Esophagus squamous epithelium (tissue), 5 donors: ENCODE measurements at regions not wholly inside any gene's neighbourhood (a gene's known extent, or its start where the extent isn't known, plus 50 kb on each side); places are given as distances from the start of the nearest gene placed in this dataset.
"Not testable (repeated sequence)": the region's sequence is repeated elsewhere in the genome, so short reads cannot be mapped to it uniquely, and the experiment has no call there.

ENCODE experiments used
- DNase-seq: peaks from one replicate; lab custom pipeline; 2025; lab: John Stamatoyannopoulos, UW
- H3K27ac ChIP-seq, 4 donors: fragments of 200-600 bp; sonication (generic); one replicate each; pipeline ENCODE4 v1.5.1; 2016 to 2019; ENCODE audit warnings: mild to moderate bottlenecking in 1 of 4
- H3K27me3 ChIP-seq, 4 donors: fragments of 200-600 bp; sonication (generic); 1 replicate in 3 of 4; 2 replicates in 1 of 4; pipeline versions ENCODE4 v1.5.1 to v1.6.0; 2017 to 2021; ENCODE audit warnings: antibody characterized with exemption in 1 of 4
- H3K36me3 ChIP-seq, 3 donors: fragments of 200-600 bp; sonication (generic); one replicate each; pipeline ENCODE4 v1.5.1; 2016 to 2019
- H3K4me1 ChIP-seq, 3 donors: fragments of 200-600 bp; sonication (generic); one replicate each; pipeline ENCODE4 v1.5.1; 2017 to 2019
- H3K4me3 ChIP-seq, 4 donors: fragments of 200-600 bp; sonication (generic); 1 replicate in 3 of 4; 2 replicates in 1 of 4; pipeline ENCODE4 v1.5.1; 2016 to 2019; ENCODE audit warnings: mild to moderate bottlenecking in 2 of 4, moderate library complexity in 1 of 4
- H3K9me3 ChIP-seq, 3 donors: fragments of 200-600 bp; sonication (generic); one replicate each; pipeline ENCODE4 v1.5.1; 2016 to 2019
- CTCF ChIP-seq, 6 experiments: fragments of 450-650 bp in 4 of 6; fragments of 200-600 bp in 2 of 6; sonication (generic) in 2 of 6; IDR thresholded peaks; one replicate each; pipeline ENCODE4 v1.5.1; 2016 to 2019; ENCODE audit warnings: antibody characterized with exemption in 6 of 6, mild to moderate bottlenecking in 4 of 6, moderate library complexity in 4 of 6
- POLR2A ChIP-seq, 4 donors: fragments of 450-650 bp; IDR thresholded peaks; one replicate each; pipeline ENCODE4 v1.6.1; 2017; ENCODE audit warnings: antibody characterized with exemption in 4 of 4, mild to moderate bottlenecking in 4 of 4, moderate library complexity in 3 of 4
- WGBS, 2 donors: methylation state at CpG; one replicate each; pipeline ENCODE4 v1.1.5; 2018; 5-methylcytosine and 5-hydroxymethylcytosine counted together
- intact Hi-C: fragments of 100-400 bp; cut with DNase I; formaldehyde crosslinking; loops from one replicate; pipeline ENCODE4 v1.15.0; 2022
- donor health status: DM: yes; HTN: yes; CAD: no.

GRCh38 chr5:2155556-2155955, 272.8 kb upstream of the IRX4 start:
- no peak for DNase-seq
- H3K4me3 ChIP-seq = no peak overlapping the region
- 90 to 95% methylated on average over 14 to 15 of the region's 18 CpGs for WGBS, 2 donors
- H3K36me3 ChIP-seq = no peaks in the 10 kb centered on the region
- no peaks in the 10 kb centered on the region for H3K27me3 ChIP-seq
- TF ChIP-seq CTCF (IDR thresholded peaks at IDR 0.05) (no peak), POLR2A (IDR thresholded peaks at IDR 0.05) (no peak)
- intact Hi-C loops = no loop called here
- peaks cover 0 to 17% (median 0%) of the 10 kb centered on the region in 3 donors for H3K4me1 ChIP-seq
- no peak overlapping the region for H3K27ac ChIP-seq
- no peaks in the 10 kb centered on the region for H3K9me3 ChIP-seq

- Histone ChIP-seq H3K36me3 (no peaks in the 10 kb centered on the region), H3K27me3 (no peaks in the 10 kb centered on the region), H3K4me1 (peaks cover 0 to 17% (median 0%) of the 10 kb centered on the region in 3 donors), H3K4me3 (no peak overlapping the region), H3K27ac (no peak overlapping the region), H3K9me3 (no peaks in the 10 kb centered on the region)
- no peak for TF ChIP-seq CTCF (IDR thresholded peaks at IDR 0.05)
- TF ChIP-seq POLR2A (IDR thresholded peaks at IDR 0.05) = no peak
- intact Hi-C loops = no loop called here
- WGBS, 2 donors = 86 to 89% methylated on average over 14 to 15 of the region's 15 CpGs
- DNase-seq = no peak
These were observed 271.1 kb upstream of the IRX4 start for GRCh38 chr5:2153802-2154201.

- Histone ChIP-seq H3K4me1 (peaks cover 0 to 17% (median 0%) of the 10 kb centered on the region in 3 donors), H3K27ac (no peak overlapping the region), H3K9me3 (no peaks in the 10 kb centered on the region), H3K4me3 (no peak overlapping the region), H3K36me3 (no peaks in the 10 kb centered on the region), H3K27me3 (no peaks in the 10 kb centered on the region)
- intact Hi-C loops = no loop called here
- TF ChIP-seq POLR2A (IDR thresholded peaks at IDR 0.05) (no peak), CTCF (IDR thresholded peaks at IDR 0.05) (no peak)
- 86 to 87% methylated on average over 4 to 5 of the region's 6 CpGs for WGBS, 2 donors
- no peak for DNase-seq
These were observed 270.6 kb upstream of the IRX4 start for GRCh38 chr5:2153350-2153749.

GRCh38 chr5:2151301-2151888, 268.7 kb upstream of the IRX4 start:
- H3K4me3 ChIP-seq, DNase-seq, H3K27ac ChIP-seq, H3K27me3 ChIP-seq, H3K4me1 ChIP-seq, intact Hi-C loops, H3K36me3 ChIP-seq, H3K9me3 ChIP-seq: not testable (repeated sequence)
- 17 to 25% methylated on average over 3 to 5 of the region's 8 CpGs for WGBS, 2 donors
- peak; percentile 24 to 79 (median 64) for TF ChIP-seq CTCF (IDR thresholded peaks at IDR 0.05)

- Histone ChIP-seq H3K27ac (no peak overlapping the region), H3K27me3 (peaks cover 0 to 8% (median 0%) of the 10 kb centered on the region in 4 donors), H3K9me3 (peaks cover 0 to 10% (median 0%) of the 10 kb centered on the region in 3 donors), H3K36me3 (no peaks in the 10 kb centered on the region), H3K4me3 (no peak overlapping the region), H3K4me1 (no peaks in the 10 kb centered on the region)
- no peak for DNase-seq
- TF ChIP-seq CTCF (IDR thresholded peaks at IDR 0.05) (no peak), POLR2A (IDR thresholded peaks at IDR 0.05) (no peak)
- intact Hi-C loops = no loop called here
- WGBS, 2 donors = 21 to 32% methylated on average over 8 to 12 of the region's 15 CpGs
These were observed 266.4 kb upstream of the IRX4 start for GRCh38 chr5:2149195-2149539.
